ENCODE measurements at regions not wholly inside any gene's neighbourhood (a gene's known extent, or its start where the extent isn't known, plus 50 kb on each side); places are given as distances from the start of the nearest gene placed in this dataset.

GRCh38 chr5:89545626-89546025, 662.6 kb upstream of the MEF2C start:
- 78% methylated on average over 5 of the region's 5 CpGs for WGBS

GRCh38 chr5:89545076-89545475, 662.1 kb upstream of the MEF2C start:
- 70% methylated on average over 2 of the region's 2 CpGs for WGBS
- no peaks in the 10 kb centered on the region for H3K36me3 ChIP-seq
- H3K27ac ChIP-seq (replicated peaks in 1 of 4), result no peak overlapping the region
- DNase-seq (ENCODE audit: extremely low spot score), result no peak
- H3K9me3 ChIP-seq, result no peaks in the 10 kb centered on the region
- intact Hi-C loops (cut with DNase I), result no loop called here
- H3K4me1 ChIP-seq, result peaks cover 0 to 12% (median 9%) of the 10 kb centered on the region in 4 donors
- TF ChIP-seq CTCF (IDR thresholded peaks at IDR 0.05) (no peak), POLR2AphosphoS5 (IDR thresholded peaks at IDR 0.05) (no peak), EP300 (IDR thresholded peaks at IDR 0.05) (no peak), POLR2A (IDR thresholded peaks at IDR 0.05; ENCODE audit: low read depth) (no peak)
- H3K27me3 ChIP-seq, result no peaks in the 10 kb centered on the region
- no peak overlapping the region for H3K4me3 ChIP-seq

More at GRCh38 chr5:89545626-89546025, 662.6 kb upstream of the MEF2C start:
- H3K4me1 ChIP-seq, result peaks cover 0 to 12% (median 9%) of the 10 kb centered on the region in 4 donors
- H3K4me3 ChIP-seq, result no peak overlapping the region
- H3K36me3 ChIP-seq, result no peaks in the 10 kb centered on the region
- no peaks in the 10 kb centered on the region for H3K27me3 ChIP-seq
- intact Hi-C loops (cut with DNase I), result no loop called here
- no peaks in the 10 kb centered on the region for H3K9me3 ChIP-seq
- no peak for TF ChIP-seq POLR2A (IDR thresholded peaks at IDR 0.05; ENCODE audit: low read depth)
- TF ChIP-seq CTCF (IDR thresholded peaks at IDR 0.05), result no peak
- DNase-seq (ENCODE audit: extremely low spot score), result no peak
- no peak overlapping the region for H3K27ac ChIP-seq (replicated peaks in 1 of 4)

GRCh38 chr5:89542736-89543135, 659.8 kb upstream of the MEF2C start:
- H3K27me3 ChIP-seq, result no peaks in the 10 kb centered on the region
- DNase-seq (ENCODE audit: extremely low spot score), result no peak
- no peaks in the 10 kb centered on the region for H3K36me3 ChIP-seq
- peaks cover 0 to 12% (median 9%) of the 10 kb centered on the region in 4 donors for H3K4me1 ChIP-seq
- no peak overlapping the region for H3K4me3 ChIP-seq
- WGBS, result 78% methylated on average over 3 of the region's 3 CpGs
- TF ChIP-seq POLR2AphosphoS5 (IDR thresholded peaks at IDR 0.05) (no peak), POLR2A (IDR thresholded peaks at IDR 0.05; ENCODE audit: low read depth) (no peak), EP300 (IDR thresholded peaks at IDR 0.05) (no peak), CTCF (IDR thresholded peaks at IDR 0.05) (no peak)
- intact Hi-C loops (cut with DNase I), result no loop called here
- no peaks in the 10 kb centered on the region for H3K9me3 ChIP-seq
- no peak overlapping the region for H3K27ac ChIP-seq (replicated peaks in 1 of 4)

GRCh38 chr5:89537800-89538199, 654.8 kb upstream of the MEF2C start:
- DNase-seq (ENCODE audit: extremely low spot score), result no peak
- intact Hi-C loops (cut with DNase I), result no loop called here
- TF ChIP-seq POLR2A (IDR thresholded peaks at IDR 0.05; ENCODE audit: low read depth) (no peak), CTCF (IDR thresholded peaks at IDR 0.05) (no peak), EP300 (IDR thresholded peaks at IDR 0.05) (no peak), POLR2AphosphoS5 (IDR thresholded peaks at IDR 0.05) (no peak)

GRCh38 chr5:89536020-89536419, 653.0 kb upstream of the MEF2C start:
- no peak overlapping the region for H3K27ac ChIP-seq (replicated peaks in 1 of 4)
- intact Hi-C loops (cut with DNase I), result no loop called here
- H3K9me3 ChIP-seq, result no peaks in the 10 kb centered on the region
- no peak overlapping the region for H3K4me3 ChIP-seq
- no peaks in the 10 kb centered on the region for H3K27me3 ChIP-seq
- no peak for TF ChIP-seq POLR2AphosphoS5 (IDR thresholded peaks at IDR 0.05)
- no peak for TF ChIP-seq EP300 (IDR thresholded peaks at IDR 0.05)
- no peak for TF ChIP-seq POLR2A (IDR thresholded peaks at IDR 0.05; ENCODE audit: low read depth)
- no peak for TF ChIP-seq CTCF (IDR thresholded peaks at IDR 0.05)
- WGBS, result 86% methylated on average over 2 of the region's 2 CpGs
- no peaks in the 10 kb centered on the region for H3K4me1 ChIP-seq
- no peaks in the 10 kb centered on the region for H3K36me3 ChIP-seq
- DNase-seq (ENCODE audit: extremely low spot score), result no peak

More at GRCh38 chr5:89537800-89538199, 654.8 kb upstream of the MEF2C start:
- WGBS, result 93% methylated on average over 2 of the region's 2 CpGs
- Histone ChIP-seq H3K4me1 (no peaks in the 10 kb centered on the region), H3K36me3 (no peaks in the 10 kb centered on the region), H3K4me3 (no peak overlapping the region), H3K27me3 (no peaks in the 10 kb centered on the region), H3K9me3 (no peaks in the 10 kb centered on the region), H3K27ac (replicated peaks in 1 of 4) (no peak overlapping the region)

All from esophagus muscularis mucosa (tissue), 4 donors.